ENCODE measurements at regions not wholly inside any gene's neighbourhood (a gene's known extent, or its start where the extent isn't known, plus 50 kb on each side); places are given as distances from the start of the nearest gene placed in this dataset.

DNA sequence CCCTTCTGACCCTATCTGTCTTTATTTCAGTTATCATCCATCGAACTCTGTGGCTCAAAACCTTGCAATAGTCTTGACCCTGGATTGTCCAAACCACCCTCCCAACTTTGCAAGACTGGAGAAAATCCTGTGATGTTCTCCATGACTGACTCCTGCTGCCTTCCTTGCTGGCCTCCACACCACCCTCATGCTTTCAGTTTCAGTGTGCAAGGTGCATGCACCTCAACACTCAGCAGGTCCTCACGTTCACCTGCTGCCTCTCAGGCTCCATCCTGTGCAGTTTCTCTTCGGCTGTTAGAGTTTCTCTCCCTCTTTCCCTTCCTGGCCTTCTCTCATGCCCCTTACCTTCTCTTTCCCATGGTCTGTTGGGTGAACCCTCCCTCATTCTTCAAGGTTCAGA, 59.4 kb upstream of the ASIC2 start:
- DNase-seq (ENCODE audit: low read depth in 1 of 2, low spot score in 1 of 2) = no peak

GRCh38 chr17:33356266-33356665, 63.2 kb upstream of the ASIC2 start:
- DNase-seq (ENCODE audit: low read depth in 1 of 2, low spot score in 1 of 2) = no peak

GRCh38 chr17:33363475-33363874, 70.4 kb upstream of the ASIC2 start:
- DNase-seq (ENCODE audit: low read depth in 1 of 2, low spot score in 1 of 2) = no peak

DNA sequence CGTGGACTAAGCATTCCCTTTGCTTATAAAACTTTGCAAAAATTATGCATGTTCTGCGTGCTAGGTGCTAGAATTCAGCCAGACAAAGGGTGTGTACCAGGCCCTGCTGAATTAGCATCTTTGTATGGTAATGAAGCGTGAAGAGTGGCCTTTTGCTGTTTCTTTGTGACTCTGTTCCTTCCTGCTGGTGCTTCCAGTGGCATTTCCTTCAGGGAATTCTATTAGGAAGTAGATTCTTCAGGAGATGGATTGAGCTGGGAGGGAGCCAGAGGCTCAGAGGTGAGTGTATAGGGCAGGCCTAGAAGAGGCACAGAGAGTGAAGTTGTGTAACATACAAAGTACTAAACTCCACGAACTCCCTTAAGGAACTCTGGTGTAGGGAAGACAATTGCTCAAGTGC, 73.9 kb upstream of the ASIC2 start:
- DNase-seq (ENCODE audit: low read depth in 1 of 2, low spot score in 1 of 2) = no peak

GRCh38 chr17:33369149-33369548, 76.1 kb upstream of the ASIC2 start:
- DNase-seq (ENCODE audit: low read depth in 1 of 2, low spot score in 1 of 2) = no peak

- no peak for DNase-seq (ENCODE audit: low read depth in 1 of 2, low spot score in 1 of 2)
These were observed 76.8 kb upstream of the ASIC2 start for GRCh38 chr17:33369876-33370275.

GRCh38 chr17:33370401-33370800, 77.3 kb upstream of the ASIC2 start:
- no peak for DNase-seq (ENCODE audit: low read depth in 1 of 2, low spot score in 1 of 2)

GRCh38 chr17:33371377-33371776, 78.3 kb upstream of the ASIC2 start:
- DNase-seq (ENCODE audit: low read depth in 1 of 2, low spot score in 1 of 2) = no peak

DNA sequence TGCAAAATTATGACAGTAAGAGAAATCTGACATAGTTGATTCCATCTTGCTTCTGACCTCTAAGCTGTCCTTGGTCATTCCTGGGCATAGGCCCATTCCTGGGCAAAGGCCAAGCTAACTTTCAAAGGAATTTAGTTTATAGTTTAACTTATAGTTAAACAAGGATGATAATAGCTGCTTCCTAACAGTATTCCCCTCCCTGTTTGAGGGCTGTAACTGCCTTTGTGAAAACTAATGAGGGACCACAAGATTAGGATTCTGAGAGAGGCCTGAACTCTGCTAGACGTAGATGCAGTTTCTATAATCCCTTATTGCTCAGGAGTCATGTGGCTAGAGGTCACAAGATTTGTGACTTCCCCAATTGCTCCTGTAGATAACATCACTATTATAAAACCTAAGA, 80.2 kb upstream of the ASIC2 start:
- DNase-seq (ENCODE audit: low read depth in 1 of 2, low spot score in 1 of 2) = no peak

GRCh38 chr17:33375103-33375502, 82.0 kb upstream of the ASIC2 start:
- DNase-seq (ENCODE audit: low read depth in 1 of 2, low spot score in 1 of 2) = no peak

DNA sequence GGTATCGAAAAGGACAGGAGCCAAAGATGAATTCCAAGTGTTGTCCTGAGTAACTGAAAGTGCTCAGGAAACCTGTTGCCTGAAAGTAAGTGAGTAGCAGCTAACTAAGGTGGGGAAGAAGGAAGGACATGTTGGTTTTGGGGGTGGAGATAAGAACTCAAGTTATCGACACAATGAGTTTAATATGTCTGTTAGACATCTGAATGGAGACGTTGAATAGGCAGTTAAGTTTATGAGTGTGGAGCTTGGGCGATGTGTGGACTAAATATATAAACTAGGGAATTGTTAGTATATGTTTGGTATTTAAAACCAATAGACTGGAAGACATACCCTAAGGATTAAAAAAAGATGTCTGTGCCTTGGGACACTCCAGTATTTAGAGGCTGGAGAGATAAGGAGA, 82.7 kb upstream of the ASIC2 start:
- DNase-seq (ENCODE audit: low read depth in 1 of 2, low spot score in 1 of 2) = no peak

- DNase-seq (ENCODE audit: low read depth in 1 of 2, low spot score in 1 of 2) = no peak
These were observed 84.9 kb upstream of the ASIC2 start for GRCh38 chr17:33377837-33378595.

DNA sequence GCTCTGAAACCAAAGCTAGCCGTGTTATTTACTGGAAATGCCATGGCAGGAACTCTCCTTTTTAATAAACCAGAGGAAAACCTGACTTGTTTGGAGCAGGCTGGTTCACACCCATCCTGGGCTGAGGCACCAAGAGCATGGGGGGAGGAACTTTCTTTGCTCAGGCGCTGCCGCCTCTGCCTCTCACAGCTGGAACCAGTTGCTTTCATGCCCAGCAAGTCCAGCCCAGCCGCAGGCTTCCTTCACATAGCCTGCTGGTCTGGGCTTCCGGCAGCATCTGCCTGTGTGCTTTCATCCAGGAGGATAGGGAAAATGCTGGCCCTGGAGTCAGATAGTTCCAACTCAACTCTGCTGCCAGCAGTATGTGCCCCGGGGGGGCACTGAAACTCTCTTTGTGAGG, 88.1 kb upstream of the ASIC2 start:
- no peak for DNase-seq (ENCODE audit: low read depth in 1 of 2, low spot score in 1 of 2)

GRCh38 chr17:33383488-33384023, 90.5 kb upstream of the ASIC2 start:
- no peak for DNase-seq (ENCODE audit: low read depth in 1 of 2, low spot score in 1 of 2)

- no peak for DNase-seq (ENCODE audit: low read depth in 1 of 2, low spot score in 1 of 2)
These were observed 92.0 kb upstream of the ASIC2 start for GRCh38 chr17:33385133-33385532.

DNA sequence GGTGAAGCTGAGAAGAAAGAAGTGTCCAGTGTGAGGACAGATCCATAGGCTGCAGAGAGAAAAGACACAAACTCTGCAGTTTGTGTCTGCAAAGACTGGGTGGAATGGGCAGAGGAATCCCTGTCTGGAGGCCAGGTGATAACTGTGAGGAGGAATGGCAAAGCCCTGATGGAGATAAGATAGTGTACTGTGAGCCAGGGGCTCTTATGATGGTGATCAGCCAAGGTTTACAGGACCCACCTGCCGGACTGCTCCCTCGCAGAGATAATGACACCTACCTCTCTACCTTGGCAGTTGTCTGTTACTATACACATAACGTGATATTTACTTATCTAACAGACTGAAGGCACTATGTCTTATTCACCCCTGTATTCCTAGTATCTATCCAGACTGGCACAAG, 92.6 kb upstream of the ASIC2 start:
- DNase-seq (ENCODE audit: low read depth in 1 of 2, low spot score in 1 of 2) = no peak

DNA sequence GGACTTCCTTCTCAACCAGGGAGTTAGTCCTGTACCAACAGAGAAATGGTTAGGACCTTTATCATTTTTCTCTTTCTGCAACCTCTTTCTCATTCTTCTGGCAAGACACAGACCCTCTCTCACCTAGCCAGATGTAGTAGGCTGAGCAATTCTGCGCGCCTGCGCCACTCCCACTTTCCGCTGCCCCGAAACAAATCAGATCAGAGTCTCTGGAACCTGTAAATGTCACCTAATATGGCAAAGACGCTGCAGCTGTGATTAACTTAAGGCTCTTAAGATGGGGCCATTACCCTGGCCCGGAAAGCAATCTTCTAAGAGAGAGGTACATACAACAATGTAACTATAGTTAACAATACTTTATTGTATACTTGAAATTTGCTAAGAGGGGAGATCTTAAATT, 94.3 kb upstream of the ASIC2 start:
- DNase-seq (ENCODE audit: low read depth in 1 of 2, low spot score in 1 of 2) = no peak

GRCh38 chr17:33389504-33390135, 96.5 kb upstream of the ASIC2 start:
- DNase-seq (ENCODE audit: low read depth in 1 of 2, low spot score in 1 of 2) = no peak

GRCh38 chr17:33390479-33391176, 97.5 kb upstream of the ASIC2 start:
- no peak for DNase-seq (ENCODE audit: low read depth in 1 of 2, low spot score in 1 of 2)

DNA sequence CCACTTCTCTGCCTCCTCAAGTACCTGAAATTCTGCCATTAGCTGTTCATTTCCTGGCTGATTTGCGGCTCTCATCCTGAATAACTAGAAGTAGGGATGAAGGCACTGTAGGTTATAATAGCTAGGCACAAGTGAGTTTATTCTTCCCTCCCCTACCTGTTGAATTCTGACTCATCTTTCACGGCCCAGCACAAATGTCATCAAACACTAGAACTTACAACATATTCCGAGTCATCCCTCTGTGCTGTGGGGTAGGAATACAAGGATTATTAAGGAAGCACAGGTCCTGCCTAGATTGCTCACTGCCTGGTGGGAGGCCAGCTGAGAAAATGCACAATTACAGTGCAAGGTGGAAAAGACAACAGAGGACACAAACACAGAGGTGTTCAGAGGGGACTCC, 103.7 kb upstream of the ASIC2 start:
- DNase-seq (ENCODE audit: low read depth in 1 of 2, low spot score in 1 of 2) = no peak

GRCh38 chr17:33398386-33398785, 105.3 kb upstream of the ASIC2 start:
- no peak for DNase-seq (ENCODE audit: low read depth in 1 of 2, low spot score in 1 of 2)

DNA sequence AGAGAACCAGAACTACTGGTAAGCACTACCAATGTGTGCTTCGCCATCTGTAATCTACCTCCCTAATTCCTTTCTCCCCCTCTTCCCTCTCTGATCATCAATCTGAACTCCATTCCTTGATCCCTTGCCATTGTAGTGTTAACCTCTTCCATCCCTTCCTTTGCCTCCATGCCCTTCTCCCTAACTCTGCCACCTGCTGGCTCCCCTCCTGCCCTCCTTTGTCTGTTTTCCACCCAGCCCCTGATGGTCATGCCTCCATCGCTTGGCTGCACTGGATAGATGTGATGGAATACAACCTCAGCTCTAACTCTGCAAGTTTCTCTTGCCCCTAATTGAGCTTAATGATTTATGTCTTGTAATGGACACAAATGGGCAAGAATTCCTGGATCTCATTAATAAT, 108.2 kb upstream of the ASIC2 start:
- no peak for DNase-seq (ENCODE audit: low read depth in 1 of 2, low spot score in 1 of 2)

Measured in activated CD4-positive, alpha-beta T cell treated with anti-CD3 and anti-CD28 coated beads, Interleukin-2, amount 50 U/mL, for 24 hours (primary cell).